ENCODE measurements at regions not wholly inside any gene's neighbourhood (a gene's known extent, or its start where the extent isn't known, plus 50 kb on each side); places are given as distances from the start of the nearest gene placed in this dataset.

GRCh38 chr14:83287300-83287699 is 1753.6 kb upstream of the SEL1L start:
- Histone ChIP-seq H3K27ac (ENCODE audit: extremely low read depth, low read depth, low read length) (no peak overlapping the region), H3K4me3 (ENCODE audit: low read depth, low read length) (no peak overlapping the region), H3K9me3 (ENCODE audit: control insufficient read depth, insufficient read depth, low read depth, low read length) (no peaks in the 10 kb centered on the region), H3K36me3 (ENCODE audit: control insufficient read depth in 2 of 2, insufficient read depth in 1 of 2, low read length in 2 of 2) (no peaks in the 10 kb centered on the region), H3K4me1 (ENCODE audit: control insufficient read depth, insufficient read depth, low read length) (no peaks in the 10 kb centered on the region)
- TF ChIP-seq ZNF701 (tag by site-specific recombination; IDR thresholded peaks at IDR 0.05) (no peak), ZNF214 (tag by site-specific recombination; IDR thresholded peaks at IDR 0.05; ENCODE audit: borderline replicate concordance) (no peak), ZSCAN16 (tag by site-specific recombination; IDR thresholded peaks at IDR 0.05) (no peak), ZNF664 (tag by site-specific recombination; IDR thresholded peaks at IDR 0.05) (no peak)
- ChIA-PET POLR2A (no interaction called here), CTCF (no interaction called here)

- H3K36me3 ChIP-seq (ENCODE audit: control insufficient read depth in 2 of 2, insufficient read depth in 1 of 2, low read length in 2 of 2) = no peaks in the 10 kb centered on the region
- POLR2A ChIA-PET = no interaction called here
- no peaks in the 10 kb centered on the region for H3K9me3 ChIP-seq (ENCODE audit: control insufficient read depth, insufficient read depth, low read depth, low read length)
- no peaks in the 10 kb centered on the region for H3K4me1 ChIP-seq (ENCODE audit: control insufficient read depth, insufficient read depth, low read length)
- H3K4me3 ChIP-seq (ENCODE audit: low read depth, low read length) = no peak overlapping the region
- no peak for TF ChIP-seq ZNF513 (tag by site-specific recombination; IDR thresholded peaks at IDR 0.05)
- no peak for TF ChIP-seq ZNF2 (tag by site-specific recombination; IDR thresholded peaks at IDR 0.05)
- TF ChIP-seq ZFHX2 (tag by site-specific recombination; conservative IDR thresholded peaks at IDR 0.05) = no peak
- TF ChIP-seq ZBTB1 (tag by site-specific recombination; IDR thresholded peaks at IDR 0.05) = no peak
- no peak for TF ChIP-seq ZNF184 (tag by site-specific recombination; IDR thresholded peaks at IDR 0.05)
- TF ChIP-seq KLF9 (tag by site-specific recombination; IDR thresholded peaks at IDR 0.05; ENCODE audit: low read depth) = no peak
- no peak for TF ChIP-seq ZNF214 (tag by site-specific recombination; IDR thresholded peaks at IDR 0.05; ENCODE audit: borderline replicate concordance)
- no peak for TF ChIP-seq GLIS1 (tag by site-specific recombination; IDR thresholded peaks at IDR 0.05)
- TF ChIP-seq ZNF76 (tag by site-specific recombination; IDR thresholded peaks at IDR 0.05; ENCODE audit: borderline replicate concordance, low read depth) = no peak
- TF ChIP-seq ZNF202 (tag by site-specific recombination; IDR thresholded peaks at IDR 0.05; ENCODE audit: borderline replicate concordance) = no peak
- no peak for TF ChIP-seq ZNF626 (tag by site-specific recombination; IDR thresholded peaks at IDR 0.05)
- TF ChIP-seq ZBTB7A (tag by site-specific recombination; IDR thresholded peaks at IDR 0.05; ENCODE audit: low read depth) = no peak
- no peak for TF ChIP-seq PRDM6 (tag by site-specific recombination; IDR thresholded peaks at IDR 0.05)
- no peak for TF ChIP-seq ZNF239 (tag by site-specific recombination; IDR thresholded peaks at IDR 0.05)
- TF ChIP-seq ZNF423 (tag by site-specific recombination; IDR thresholded peaks at IDR 0.05) = no peak
- TF ChIP-seq ZNF138 (tag by site-specific recombination; IDR thresholded peaks at IDR 0.05; ENCODE audit: borderline replicate concordance) = no peak
- TF ChIP-seq ZNF639 (tag by site-specific recombination; IDR thresholded peaks at IDR 0.05) = no peak
- TF ChIP-seq KLF17 (tag by site-specific recombination; IDR thresholded peaks at IDR 0.05) = no peak
- no peak for TF ChIP-seq ZNF292 (tag by site-specific recombination; IDR thresholded peaks at IDR 0.05; ENCODE audit: borderline replicate concordance, low read depth)
- no peak overlapping the region for H3K27ac ChIP-seq (ENCODE audit: extremely low read depth, low read depth, low read length)
- CTCF ChIA-PET = no interaction called here
Observed at GRCh38 chr14:83289390-83289789, 1755.7 kb upstream of the SEL1L start.
